ENCODE measurements at regions not wholly inside any gene's neighbourhood (a gene's known extent, or its start where the extent isn't known, plus 50 kb on each side); places are given as distances from the start of the nearest gene placed in this dataset.
"Not testable (repeated sequence)": the region's sequence is repeated elsewhere in the genome, so short reads cannot be mapped to it uniquely, and the experiment has no call there.

DNA sequence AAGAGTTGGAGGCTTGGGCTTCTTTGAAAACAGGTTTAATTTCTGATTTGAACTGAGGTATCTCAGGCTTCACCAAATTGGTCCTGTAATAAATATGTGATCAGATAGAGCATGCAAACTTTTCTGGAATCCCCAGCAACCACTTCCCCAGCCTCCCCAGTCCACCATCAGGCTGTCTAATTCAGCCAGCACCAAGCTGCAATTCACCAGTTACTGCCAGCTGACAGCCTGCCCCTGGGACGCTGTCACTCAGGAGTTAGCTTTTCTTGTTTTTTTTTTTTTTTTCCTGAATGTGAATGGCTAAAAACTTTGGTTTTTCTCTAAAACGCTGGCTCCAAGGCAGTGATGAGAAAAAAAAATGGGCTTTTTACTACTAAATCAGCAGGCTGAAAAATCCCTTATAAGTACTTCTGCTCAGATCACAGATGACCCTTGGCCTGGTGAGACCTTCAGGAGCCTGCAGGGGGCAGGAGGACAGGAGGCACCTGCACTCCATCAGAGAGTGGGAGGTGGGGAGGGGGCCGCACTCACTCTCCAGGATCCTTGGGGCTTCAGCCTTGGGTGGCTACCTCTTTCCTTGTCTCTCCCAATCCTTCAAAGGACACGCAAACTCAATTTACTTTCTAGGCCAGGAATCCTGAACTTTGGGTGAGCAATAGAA, 349.4 kb downstream of the GATA3 start:
- TF ChIP-seq GATA1 (IDR thresholded peaks at IDR 0.05; ENCODE audit: low read depth, low read length) (no peak), POLR2A (IDR thresholded peaks at IDR 0.05; ENCODE audit: low read length) (no peak)
- DNase-seq = no peak

DNA sequence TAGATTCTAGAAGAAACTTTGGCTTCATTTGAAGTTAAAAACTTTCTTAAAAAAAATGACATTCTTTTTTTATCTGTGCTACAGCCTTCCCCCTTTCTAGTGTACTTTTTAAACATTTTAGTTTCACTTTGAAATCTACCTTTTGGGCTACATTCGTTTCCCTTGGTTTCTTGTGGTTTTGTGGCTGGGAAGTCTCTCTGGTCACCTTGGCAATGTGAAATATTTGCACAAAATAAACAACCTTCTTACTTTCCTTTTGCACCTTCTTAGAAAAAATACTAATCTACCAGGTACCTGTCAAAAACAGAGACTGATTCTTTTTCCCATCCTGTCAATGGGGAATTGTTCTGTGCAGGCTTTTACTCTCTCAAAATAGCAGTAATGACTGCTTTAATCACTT, 350.2 kb downstream of the GATA3 start:
- no peak for DNase-seq
- no peak for TF ChIP-seq GATA1 (IDR thresholded peaks at IDR 0.05; ENCODE audit: low read depth, low read length)
- TF ChIP-seq POLR2A (IDR thresholded peaks at IDR 0.05; ENCODE audit: low read length) = no peak

DNA sequence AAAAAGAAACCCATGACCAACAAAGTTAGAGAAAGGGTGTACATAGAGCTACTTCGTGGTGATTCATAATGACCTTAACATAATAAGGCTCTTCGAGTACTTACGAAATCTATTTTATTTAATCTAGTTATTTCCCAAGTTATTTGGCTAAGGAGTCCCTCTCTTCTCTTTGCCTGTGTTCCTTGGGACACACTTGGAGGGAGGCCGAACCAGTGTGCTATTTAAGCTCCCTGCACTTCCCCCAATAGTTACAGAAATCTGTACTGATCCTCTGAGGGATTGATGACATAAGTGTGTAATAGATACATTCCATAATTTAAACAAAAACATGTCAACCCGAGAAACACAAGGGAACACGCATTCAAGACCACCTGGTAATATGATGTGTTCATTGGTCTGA, 351.1 kb downstream of the GATA3 start:
- DNase-seq = no peak
- no peak for TF ChIP-seq POLR2A (IDR thresholded peaks at IDR 0.05; ENCODE audit: low read length)
- no peak for TF ChIP-seq GATA1 (IDR thresholded peaks at IDR 0.05; ENCODE audit: low read depth, low read length)

DNA sequence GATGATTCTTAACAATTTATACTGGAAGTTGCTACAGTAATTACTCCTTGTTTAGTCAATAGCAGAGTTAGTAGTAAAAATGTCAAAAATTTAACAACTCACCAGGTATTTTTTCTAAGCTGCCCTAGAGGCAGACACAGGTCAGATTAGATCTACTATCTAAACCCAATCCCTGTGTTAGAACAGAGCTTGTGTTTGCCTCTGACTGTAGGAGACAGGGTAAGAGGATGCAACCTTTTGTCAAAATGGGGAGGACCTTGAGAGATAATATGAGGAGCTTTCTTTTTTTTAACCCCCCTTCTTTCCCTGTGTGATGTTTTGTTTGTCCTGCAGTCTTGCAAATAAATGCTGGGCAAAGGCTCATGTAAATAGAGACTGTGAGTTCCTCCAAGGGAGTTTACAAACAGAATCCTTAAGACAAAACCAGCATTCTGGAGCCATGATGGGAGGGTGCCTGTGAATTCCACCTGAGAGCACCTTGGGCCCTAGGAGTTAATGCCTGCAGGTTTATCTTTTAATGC, 353.1 kb downstream of the GATA3 start:
- DNase-seq = no peak
- TF ChIP-seq GATA1 (IDR thresholded peaks at IDR 0.05; ENCODE audit: low read depth, low read length) = no peak
- TF ChIP-seq POLR2A (IDR thresholded peaks at IDR 0.05; ENCODE audit: low read length) = no peak

DNA sequence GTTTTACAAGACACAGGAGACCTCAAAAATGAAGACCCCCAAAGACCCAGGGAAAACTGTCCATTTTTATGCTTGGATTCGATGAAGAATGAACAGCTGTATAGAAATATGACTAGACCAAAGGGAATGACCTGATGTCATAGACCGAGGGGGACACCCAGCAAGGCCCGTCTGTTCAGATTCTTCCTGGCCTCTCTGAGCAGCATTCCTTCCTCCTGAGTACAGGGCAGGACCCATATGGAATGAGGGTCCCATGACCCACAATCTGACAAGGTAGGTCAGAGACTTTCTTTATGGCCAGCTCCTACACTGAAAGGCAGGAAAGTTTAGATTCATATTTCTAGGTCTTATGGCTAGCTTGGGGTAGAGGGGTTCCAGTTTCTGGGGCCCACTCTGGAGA, 356.0 kb downstream of the GATA3 start:
- no peak for DNase-seq
- no peak for TF ChIP-seq GATA1 (IDR thresholded peaks at IDR 0.05; ENCODE audit: low read depth, low read length)
- TF ChIP-seq POLR2A (IDR thresholded peaks at IDR 0.05; ENCODE audit: low read length) = no peak

DNA sequence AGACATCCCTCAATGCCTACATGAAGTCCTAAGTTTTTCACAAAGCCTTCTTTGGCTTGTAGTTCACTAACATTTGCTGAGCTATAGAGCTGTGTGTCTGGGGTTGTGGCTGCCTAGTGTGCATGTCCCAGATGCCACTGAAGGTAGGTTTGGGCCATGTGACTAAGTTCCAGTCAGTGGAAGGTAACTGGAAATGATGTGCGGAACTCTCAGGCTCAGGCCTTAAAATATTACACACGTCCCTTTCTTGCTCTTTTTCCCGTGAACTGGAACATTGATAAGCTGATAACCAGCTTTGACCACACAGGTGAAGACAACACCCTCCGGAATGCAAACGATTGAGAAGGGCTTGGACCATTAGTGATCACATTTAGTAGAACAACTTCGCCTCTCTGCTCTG, 358.1 kb downstream of the GATA3 start:
- DNase-seq = no peak

DNA sequence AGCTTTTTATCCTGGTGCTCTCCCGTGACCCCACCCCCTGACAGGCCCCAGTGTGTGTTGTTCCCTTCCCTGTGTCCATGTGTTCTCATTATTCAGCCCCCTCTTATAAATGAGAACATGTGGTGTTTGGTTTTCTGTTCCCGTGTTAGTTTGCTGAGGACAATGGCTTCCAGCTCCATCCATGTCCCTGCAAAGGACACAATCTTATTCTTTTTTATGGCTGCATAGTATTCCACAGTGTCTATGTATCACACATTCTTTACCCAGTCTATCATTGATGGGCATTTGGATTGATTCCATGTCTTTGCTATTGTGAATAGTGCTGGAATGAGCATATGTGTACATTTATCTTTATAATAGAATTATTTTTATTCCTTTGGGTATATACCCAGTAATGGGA, 360.5 kb downstream of the GATA3 start:
- DNase-seq = not testable (repeated sequence)

More for the DNA sequence above, 358.1 kb downstream of the GATA3 start:
- TF ChIP-seq GATA1 (IDR thresholded peaks at IDR 0.05; ENCODE audit: low read depth, low read length) (no peak), POLR2A (IDR thresholded peaks at IDR 0.05; ENCODE audit: low read length) (no peak)

DNA sequence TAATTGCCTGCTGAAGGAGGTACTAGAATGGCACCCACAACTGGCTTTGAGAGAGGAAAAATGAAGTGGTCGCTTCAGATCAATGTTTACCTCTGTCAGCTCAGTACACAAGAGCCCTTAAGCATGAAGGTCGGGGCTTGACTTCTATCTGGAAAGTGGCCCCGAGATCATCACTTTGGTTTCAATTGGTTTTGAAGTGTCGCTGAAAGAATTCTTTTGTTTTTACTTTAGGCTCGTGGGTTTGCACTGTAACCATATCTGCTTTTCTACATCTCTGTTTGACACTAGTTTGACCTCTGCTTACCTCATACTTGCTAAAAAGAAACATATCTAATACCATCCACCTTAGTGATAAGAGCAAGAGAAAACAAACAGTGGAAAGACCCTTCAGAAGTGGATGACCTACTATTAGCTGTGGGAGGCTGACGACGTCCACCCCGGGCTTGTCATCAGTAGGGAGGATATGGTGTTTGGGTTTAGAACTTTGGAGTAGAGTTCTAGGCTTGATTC, 361.8 kb downstream of the GATA3 start:
- TF ChIP-seq GATA1 (IDR thresholded peaks at IDR 0.05; ENCODE audit: low read depth, low read length) = no peak
- TF ChIP-seq POLR2A (IDR thresholded peaks at IDR 0.05; ENCODE audit: low read length) = no peak

DNA sequence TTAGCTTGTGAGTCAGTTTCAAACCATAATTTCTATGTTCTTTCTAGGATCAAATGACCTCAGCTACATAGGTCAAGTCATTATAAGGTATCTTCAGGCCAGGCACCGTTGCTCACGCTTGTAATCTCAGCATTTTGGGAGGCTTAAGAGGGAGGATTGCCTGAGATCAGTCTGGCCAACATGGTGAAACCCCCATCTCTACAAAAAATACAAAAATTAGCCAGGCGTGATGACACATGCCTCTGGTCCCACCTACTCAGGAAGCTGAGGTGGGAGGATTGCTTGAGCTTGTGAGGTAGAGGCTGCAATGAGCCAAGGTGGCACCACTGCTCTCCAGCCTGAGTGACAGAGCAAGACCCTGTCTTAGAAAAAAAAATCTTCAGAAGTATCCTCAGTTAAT, 362.3 kb downstream of the GATA3 start:
- TF ChIP-seq GATA1 (IDR thresholded peaks at IDR 0.05; ENCODE audit: low read depth, low read length) (no peak), POLR2A (IDR thresholded peaks at IDR 0.05; ENCODE audit: low read length) (no peak)
- no peak for DNase-seq

More for the DNA sequence above, 361.8 kb downstream of the GATA3 start:
- no peak for DNase-seq

DNA sequence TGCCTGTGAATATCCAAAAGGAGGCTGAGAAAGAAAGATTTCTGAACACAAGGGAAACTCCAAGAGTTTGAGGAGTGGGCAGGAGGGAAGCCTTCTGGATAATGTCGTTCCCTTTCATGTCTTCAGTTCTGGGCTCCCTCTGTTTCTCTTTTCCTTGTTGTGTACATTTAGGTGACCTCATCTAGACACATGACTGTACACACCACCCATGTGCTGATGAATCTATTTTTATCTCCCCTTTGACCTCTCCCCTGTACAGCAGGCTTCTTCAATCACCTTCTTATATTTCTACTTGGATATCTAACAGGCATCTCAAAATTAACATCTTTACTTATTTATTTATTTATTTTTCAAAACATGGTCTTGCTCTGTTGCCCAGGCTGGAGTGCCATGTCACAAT, 363.1 kb downstream of the GATA3 start:
- TF ChIP-seq GATA1 (IDR thresholded peaks at IDR 0.05; ENCODE audit: low read depth, low read length) (no peak), POLR2A (IDR thresholded peaks at IDR 0.05; ENCODE audit: low read length) (no peak)
- no peak for DNase-seq

DNA sequence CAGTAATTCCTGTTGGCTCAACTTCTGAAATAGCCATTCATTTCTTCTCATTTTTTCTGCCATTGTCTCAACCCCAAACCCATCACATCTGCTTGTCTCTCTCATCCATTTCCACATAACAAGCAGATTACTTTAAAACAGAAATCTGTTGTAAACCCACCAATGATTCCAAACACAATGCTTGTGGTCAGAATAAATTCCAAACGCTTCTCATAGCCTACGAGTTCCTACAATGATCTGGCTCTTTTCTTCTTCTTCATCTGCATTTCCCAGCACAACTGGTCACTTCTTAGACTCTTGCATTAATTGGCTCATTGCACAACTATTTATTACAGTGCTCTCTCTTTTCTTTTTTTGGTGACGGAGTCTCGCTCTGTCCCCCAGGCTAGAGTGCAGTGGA, 364.1 kb downstream of the GATA3 start:
- TF ChIP-seq GATA1 (IDR thresholded peaks at IDR 0.05; ENCODE audit: low read depth, low read length) = no peak
- no peak for TF ChIP-seq POLR2A (IDR thresholded peaks at IDR 0.05; ENCODE audit: low read length)
- no peak for DNase-seq

DNA sequence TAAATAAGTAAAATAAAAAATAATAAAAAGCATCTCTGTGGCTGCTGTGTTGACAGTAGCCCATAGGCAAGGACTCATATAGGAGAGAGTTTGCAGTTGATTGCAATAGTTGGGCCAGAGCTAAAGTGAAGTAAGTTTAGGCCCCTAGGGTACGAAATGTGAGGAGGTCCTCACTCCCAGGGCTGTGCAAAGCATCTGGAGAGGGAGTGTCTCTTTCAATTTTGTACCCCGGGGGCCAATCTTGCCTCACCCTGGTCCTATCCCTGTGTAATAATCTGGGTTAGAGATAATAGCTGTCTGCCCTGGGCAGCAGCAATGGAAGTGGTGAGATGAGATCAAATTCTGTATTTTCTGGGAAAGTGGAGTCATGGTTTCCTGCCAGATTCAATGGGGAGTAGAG, 365.7 kb downstream of the GATA3 start:
- no peak for DNase-seq
- no peak for TF ChIP-seq GATA1 (IDR thresholded peaks at IDR 0.05; ENCODE audit: low read depth, low read length)
- no peak for TF ChIP-seq POLR2A (IDR thresholded peaks at IDR 0.05; ENCODE audit: low read length)

DNA sequence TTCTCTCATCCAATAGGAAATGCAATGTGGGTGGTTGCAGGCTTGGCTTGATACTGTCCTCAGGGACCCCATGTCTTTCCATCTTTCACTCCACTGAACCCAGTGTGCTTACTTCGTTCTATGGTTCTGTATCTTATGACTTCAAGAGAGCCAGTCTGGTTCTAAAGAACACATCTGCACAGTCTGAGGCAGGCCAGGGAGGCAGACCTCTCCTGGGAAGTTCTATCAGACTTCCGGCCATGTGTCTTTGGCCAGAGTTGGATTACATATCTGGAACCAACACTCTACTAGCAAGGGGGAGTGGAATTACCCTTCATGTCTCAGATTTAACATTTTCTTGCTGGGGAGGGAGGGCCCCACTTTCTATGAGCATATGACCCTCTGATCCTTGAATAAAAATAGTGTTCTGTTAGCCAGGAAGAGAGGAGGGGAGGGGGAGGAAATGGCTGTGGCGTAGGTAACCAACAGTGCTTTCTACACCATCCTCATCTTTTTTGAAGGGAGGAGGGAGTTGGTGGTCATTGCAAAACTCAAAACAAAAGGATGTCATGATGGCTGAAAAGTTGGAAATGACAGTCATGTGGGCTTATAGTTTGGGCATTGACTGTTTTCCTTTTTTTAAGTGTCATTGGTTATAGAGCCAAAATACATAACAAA, 370.2 kb downstream of the GATA3 start:
- TF ChIP-seq GATA1 (IDR thresholded peaks at IDR 0.05; ENCODE audit: low read depth, low read length) (no peak), POLR2A (IDR thresholded peaks at IDR 0.05; ENCODE audit: low read length) (no peak)
- no peak for DNase-seq

DNA sequence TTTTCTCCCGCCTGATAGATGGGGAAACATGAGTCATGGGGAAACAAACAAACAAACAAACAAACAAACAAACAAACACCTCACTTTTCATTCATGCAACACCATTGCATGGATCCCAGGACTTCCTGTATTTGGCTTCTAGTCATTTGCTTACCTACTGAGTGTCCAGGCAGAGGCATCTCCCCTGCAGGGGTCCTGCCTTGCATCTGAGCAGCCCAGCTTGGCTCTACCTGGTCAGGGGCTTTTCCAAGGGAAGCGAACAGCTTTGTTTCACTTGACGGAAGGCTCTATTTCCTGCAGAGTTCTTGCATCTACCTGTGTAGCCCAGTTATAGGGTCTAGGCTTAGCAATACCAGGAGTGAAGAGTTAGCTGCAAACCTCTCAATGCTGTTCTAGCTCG, 374.2 kb downstream of the GATA3 start:
- no peak for DNase-seq
- TF ChIP-seq POLR2A (IDR thresholded peaks at IDR 0.05; ENCODE audit: low read length) (no peak), GATA1 (IDR thresholded peaks at IDR 0.05; ENCODE audit: low read depth, low read length) (no peak)

DNA sequence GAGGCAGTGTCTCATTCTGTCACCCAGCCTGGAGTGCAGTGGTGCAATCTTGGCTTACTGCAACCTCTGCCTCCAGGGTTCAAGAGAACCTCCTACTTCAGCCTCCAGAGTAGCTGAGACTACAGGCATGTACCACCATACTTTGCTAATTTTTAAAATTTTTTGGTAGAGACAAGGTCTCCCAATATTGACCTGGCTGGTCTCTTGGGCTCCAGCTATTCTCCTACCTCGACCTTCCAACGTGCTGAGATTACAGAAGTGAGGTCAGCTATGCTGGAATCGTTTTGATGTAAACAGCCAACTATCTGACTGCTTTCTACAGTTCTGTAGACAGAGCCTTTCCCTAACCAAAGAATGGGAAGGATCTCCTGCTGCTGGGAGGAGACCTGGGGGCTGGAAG, 375.8 kb downstream of the GATA3 start:
- TF ChIP-seq POLR2A (IDR thresholded peaks at IDR 0.05; ENCODE audit: low read length) = no peak
- no peak for DNase-seq
